DMS153 (cell line): ENCODE measurements at regions not wholly inside any gene's neighbourhood (a gene's known extent, or its start where the extent isn't known, plus 50 kb on each side); places are given as distances from the start of the nearest gene placed in this dataset.
"Not testable (repeated sequence)": the region's sequence is repeated elsewhere in the genome, so short reads cannot be mapped to it uniquely, and the experiment has no call there.

Experiments
- DNase-seq: peaks from one replicate; lab custom pipeline; 2025; lab: John Stamatoyannopoulos, UW

- no peak for DNase-seq
Observed at GRCh38 chr16:66242672-66243071, 123.8 kb upstream of the CDH5 start.

GRCh38 chr16:66242206-66242605 lies 124.3 kb upstream of the CDH5 start:
- DNase-seq: not testable (repeated sequence)

- DNase-seq: no peak
Observed at GRCh38 chr16:66240631-66241395, 125.7 kb upstream of the CDH5 start.

GRCh38 chr16:66240088-66240487 lies 126.4 kb upstream of the CDH5 start:
- DNase-seq: no peak

- no peak for DNase-seq
Observed at GRCh38 chr16:66238696-66239095, 127.8 kb upstream of the CDH5 start.

- no peak for DNase-seq
Observed at GRCh38 chr16:66236301-66236700, 130.2 kb upstream of the CDH5 start.

- no peak for DNase-seq
Observed at GRCh38 chr16:66231452-66232160, 134.9 kb upstream of the CDH5 start.

GRCh38 chr16:66229651-66230050 lies 136.8 kb upstream of the CDH5 start:
- no peak for DNase-seq

GRCh38 chr16:66228792-66229191 lies 137.7 kb upstream of the CDH5 start:
- DNase-seq: no peak

GRCh38 chr16:66227766-66228530 lies 138.5 kb upstream of the CDH5 start:
- no peak for DNase-seq

GRCh38 chr16:66226762-66227161 lies 139.7 kb upstream of the CDH5 start:
- no peak for DNase-seq

- no peak for DNase-seq
Observed at GRCh38 chr16:66225696-66226095, 140.8 kb upstream of the CDH5 start.

GRCh38 chr16:66224626-66225025 lies 141.9 kb upstream of the CDH5 start:
- no peak for DNase-seq

GRCh38 chr16:66224186-66224585 lies 142.3 kb upstream of the CDH5 start:
- DNase-seq: no peak

- DNase-seq: no peak
Observed at GRCh38 chr16:66223176-66223780, 143.2 kb upstream of the CDH5 start.

- no peak for DNase-seq
Observed at GRCh38 chr16:66222756-66223155, 143.7 kb upstream of the CDH5 start.

- peak; percentile 44 for DNase-seq
Observed at GRCh38 chr16:66220702-66221101, 145.8 kb upstream of the CDH5 start.

- DNase-seq: no peak
Observed at GRCh38 chr16:66219491-66219890, 147.0 kb upstream of the CDH5 start.

GRCh38 chr16:66212428-66212827 lies 154.1 kb upstream of the CDH5 start:
- DNase-seq: no peak

GRCh38 chr16:66211651-66212050 lies 154.8 kb upstream of the CDH5 start:
- no peak for DNase-seq

GRCh38 chr16:66207883-66208265 lies 158.6 kb upstream of the CDH5 start:
- no peak for DNase-seq

GRCh38 chr16:66207139-66207882 lies 159.2 kb upstream of the CDH5 start:
- peak; percentile 87 for DNase-seq
